Psoas muscle (tissue), 7 donors: ENCODE measurements at regions not wholly inside any gene's neighbourhood (a gene's known extent, or its start where the extent isn't known, plus 50 kb on each side); places are given as distances from the start of the nearest gene placed in this dataset.
"Not testable (repeated sequence)": the region's sequence is repeated elsewhere in the genome, so short reads cannot be mapped to it uniquely, and the experiment has no call there.

Source experiments
- ATAC-seq, 4 donors: fragments of 200-7000 bp; cut with Tn5 transposase; one replicate each; pipeline ENCODE4 v1.9.1; 2020; ENCODE audit warnings: moderate library complexity in 3 of 4, mild to moderate bottlenecking in 2 of 4
- DNase-seq, 2 donors: peaks; one replicate each; pipeline ENCODE4 v3.0.0-alpha.2; 2020
- H3K27ac ChIP-seq: fragments of 200-600 bp; one replicate; pipeline ENCODE4 v1.8.0; 2022
- H3K27me3 ChIP-seq, 3 donors: fragments of 200-600 bp in 1 of 3; one replicate each; pipeline versions ENCODE4 v1.6.1 to v1.8.0; 2013 to 2022; ENCODE audit warnings: low read length in 2 of 3, mild to moderate bottlenecking in 2 of 3, moderate library complexity in 1 of 3; ENCODE audit not compliant: insufficient read depth in 3 of 3
- H3K36me3 ChIP-seq, 2 donors: fragments of 200-600 bp in 1 of 2; one replicate each; pipeline versions ENCODE4 v1.6.1 to v1.8.0; 2013 to 2022; ENCODE audit warnings: low read depth in 1 of 2, mild to moderate bottlenecking in 1 of 2, moderate library complexity in 1 of 2; ENCODE audit not compliant: insufficient read depth in 1 of 2
- H3K4me1 ChIP-seq: fragments of 200-600 bp; one replicate; pipeline ENCODE4 v1.8.0; 2022
- H3K4me3 ChIP-seq: fragments of 200-600 bp; one replicate; pipeline ENCODE4 v1.8.0; 2022; ENCODE audit warnings: mild to moderate bottlenecking
- H3K9me3 ChIP-seq: fragments of 200-600 bp; one replicate; pipeline ENCODE4 v1.8.0; 2022
- CTCF ChIP-seq: fragments of 200-600 bp; IDR thresholded peaks from one replicate; pipeline ENCODE4 v1.8.0; 2022; ENCODE audit warnings: antibody characterized with exemption
- WGBS, 3 donors: extraction: QIAGEN DNeasy Blood & Tissue Kit; methylation state at CpG; one replicate each; pipeline versions ENCODE4 v1.1.6 to v1.1.7; 2013; 5-methylcytosine and 5-hydroxymethylcytosine counted together
- intact Hi-C, 2 donors: fragments of 100-400 bp; cut with DNase I; formaldehyde crosslinking; loops; one replicate each; pipeline versions ENCODE4 v1.11.0 to v1.14.2; 2022
- donor health status: healthy with polysubstance abuse.
- donor health status: DM: no; HTN: no; CAD: no; lungs with moderate emphysema.
- donor health status: Bipolar disorder and iron deficiency.
- donor health status: healthy.
- donor health status: DM: yes; HTN: yes; CAD: no.
- donor health status: DM: no; HTN: no; CAD: no.
- donor health status: DM: yes; HTN: yes; CAD: no.

- Histone ChIP-seq H3K4me1 (no peaks in the 10 kb centered on the region), H3K27ac (no peak overlapping the region), H3K9me3 (no peaks in the 10 kb centered on the region), H3K36me3 (no peaks in the 10 kb centered on the region), H3K4me3 (no peak overlapping the region), H3K27me3 (no peaks in the 10 kb centered on the region)
- WGBS, 3 donors = 87 to 96% (median 93%) methylated on average over 1 of the region's 1 CpG
- DNase-seq (no peak), ATAC-seq (no peak)
- intact Hi-C loops = no loop called here
- TF ChIP-seq CTCF = no peak
Observed at GRCh38 chr13:90605664-90606063, 741.8 kb upstream of the MIR17HG start.

GRCh38 chr13:90606921-90607320 lies 740.6 kb upstream of the MIR17HG start:
- DNase-seq, H3K4me3 ChIP-seq, H3K4me1 ChIP-seq, intact Hi-C loops, ATAC-seq, H3K27me3 ChIP-seq, H3K36me3 ChIP-seq, H3K9me3 ChIP-seq, H3K27ac ChIP-seq: not testable (repeated sequence)
- WGBS, 3 donors = 90 to 91% (median 91%) methylated on average over 6 of the region's 6 CpGs

DNA sequence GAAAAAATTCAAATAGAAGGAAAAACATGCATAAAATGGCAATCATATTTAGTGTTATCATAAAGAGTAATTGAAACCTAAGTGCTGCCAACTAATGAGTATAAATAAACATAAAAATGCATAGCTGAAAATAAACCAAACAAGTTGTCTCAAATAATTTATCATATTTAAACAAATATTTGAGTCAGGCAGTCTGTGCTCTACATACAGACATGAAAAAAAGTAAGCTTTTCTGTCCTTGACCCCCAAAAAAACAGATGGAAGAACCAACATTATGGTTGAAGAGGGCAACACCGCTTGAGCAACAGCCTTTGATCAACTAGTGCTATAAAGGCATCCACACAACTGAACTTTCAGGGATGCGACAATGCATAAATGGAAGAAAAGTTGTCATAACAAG lies 735.1 kb upstream of the MIR17HG start:
- no peak overlapping the region for H3K27ac ChIP-seq
- ATAC-seq (no peak), DNase-seq (no peak)
- 93 to 95% (median 93%) methylated on average over 2 of the region's 2 CpGs for WGBS, 3 donors
- H3K9me3 ChIP-seq = no peaks in the 10 kb centered on the region
- H3K27me3 ChIP-seq = no peaks in the 10 kb centered on the region
- intact Hi-C loops = no loop called here
- no peak for TF ChIP-seq CTCF
- H3K36me3 ChIP-seq = no peaks in the 10 kb centered on the region
- H3K4me1 ChIP-seq = no peaks in the 10 kb centered on the region
- no peak overlapping the region for H3K4me3 ChIP-seq

DNA sequence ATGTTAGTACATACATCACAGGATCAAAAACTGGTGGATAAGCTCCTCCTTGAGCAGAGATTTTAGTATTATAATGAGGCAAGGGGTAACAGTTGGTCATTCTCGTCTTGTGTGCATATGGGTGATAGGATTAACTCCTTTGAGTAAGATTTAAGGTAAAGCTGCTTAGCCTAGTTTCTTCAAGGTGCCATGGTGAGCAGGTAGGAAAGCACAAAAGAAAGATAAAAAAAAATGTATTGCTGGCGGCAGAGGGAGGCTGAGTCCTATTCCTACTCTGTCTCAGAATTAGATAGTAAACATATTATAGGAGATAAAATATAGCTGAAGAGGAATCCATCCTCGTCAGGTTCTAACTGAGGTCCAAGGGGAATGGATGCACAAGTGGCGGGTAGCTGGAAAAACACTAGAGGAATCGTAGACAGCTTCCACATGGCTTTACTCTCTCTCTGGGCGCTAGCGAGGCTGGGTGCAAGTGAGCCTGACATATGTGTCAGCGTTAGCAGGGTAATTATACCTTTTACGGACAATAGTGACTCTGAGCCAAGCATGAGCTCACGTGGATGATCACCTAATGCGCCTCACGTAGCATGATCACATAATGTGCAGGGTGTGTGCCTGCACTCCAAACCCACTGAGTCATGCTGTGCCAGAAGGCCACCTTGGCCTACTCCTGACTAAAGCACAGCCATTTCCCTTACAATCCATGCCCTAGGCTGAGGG lies 734.3 kb upstream of the MIR17HG start:
- Histone ChIP-seq H3K36me3 (no peaks in the 10 kb centered on the region), H3K4me1 (no peaks in the 10 kb centered on the region), H3K27me3 (no peaks in the 10 kb centered on the region), H3K4me3 (no peak overlapping the region), H3K27ac (no peak overlapping the region), H3K9me3 (no peaks in the 10 kb centered on the region)
- no peak for ATAC-seq
- no peak for TF ChIP-seq CTCF
- 90 to 93% (median 92%) methylated on average over 12 of the region's 12 CpGs for WGBS, 3 donors
- intact Hi-C loops = no loop called here
- no peak for DNase-seq

DNA sequence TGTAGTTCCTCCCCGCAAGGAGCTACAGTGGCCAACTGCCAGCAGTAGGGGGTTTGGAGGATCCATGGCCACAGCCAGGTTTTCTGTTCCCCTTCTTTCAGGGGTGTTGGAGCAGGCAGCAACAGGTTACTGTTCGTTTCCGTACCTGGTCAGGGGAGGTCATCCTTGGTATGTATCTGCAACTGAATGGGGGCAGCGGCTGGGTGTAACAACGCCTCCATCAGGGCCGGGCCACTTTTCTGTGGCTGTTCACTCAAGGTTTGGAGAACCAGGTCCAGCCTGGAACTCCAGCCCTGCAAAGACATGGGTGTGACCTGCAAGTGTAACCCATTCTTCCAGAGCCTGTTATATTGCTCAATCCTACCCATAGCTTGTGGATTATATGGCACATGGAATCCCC lies 732.3 kb upstream of the MIR17HG start:
- no peak for TF ChIP-seq CTCF
- Histone ChIP-seq H3K27ac (no peak overlapping the region), H3K9me3 (no peaks in the 10 kb centered on the region), H3K27me3 (no peaks in the 10 kb centered on the region), H3K4me3 (no peak overlapping the region), H3K36me3 (no peaks in the 10 kb centered on the region), H3K4me1 (no peaks in the 10 kb centered on the region)
- ATAC-seq (no peak), DNase-seq (no peak)
- 94 to 97% (median 95%) methylated on average over 6 of the region's 6 CpGs for WGBS, 3 donors
- intact Hi-C loops = no loop called here
